ENCODE measurements at regions not wholly inside any gene's neighbourhood (a gene's known extent, or its start where the extent isn't known, plus 50 kb on each side); places are given as distances from the start of the nearest gene placed in this dataset.

DNA sequence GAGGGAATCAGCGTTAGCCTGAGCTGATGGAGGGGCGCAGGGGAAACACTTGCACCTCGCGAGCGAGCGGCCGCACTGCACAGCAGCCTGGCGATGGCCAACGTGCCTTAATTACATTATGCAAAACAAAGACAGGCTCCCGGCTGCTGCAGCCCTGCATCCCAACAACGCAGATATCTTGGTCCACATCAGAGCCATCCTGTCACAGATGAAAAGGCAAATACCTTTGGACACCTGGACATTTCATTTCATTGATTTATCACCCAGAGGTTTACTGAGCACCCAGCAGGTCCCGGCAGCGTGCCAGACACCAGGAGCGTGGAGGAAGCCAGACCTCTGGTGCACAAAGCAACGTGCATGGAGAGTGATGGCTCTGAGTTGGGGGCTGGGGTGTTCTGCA, 843.0 kb downstream of the TBC1D22A start:
- Histone ChIP-seq H4K20me1 (ENCODE audit: insufficient read depth, low read length) (no peaks in the 10 kb centered on the region), H2BK20ac (ENCODE audit: low read depth, low read length) (no peak overlapping the region), H3K14ac (replicated peaks; ENCODE audit: low read depth, low read length) (no peak overlapping the region), H3K9me1 (ENCODE audit: insufficient read depth, low read length) (no peaks in the 10 kb centered on the region), H2AK9ac (replicated peaks; ENCODE audit: low read depth, low read length, poor library complexity) (no peak overlapping the region), H3K4me2 (ENCODE audit: low read depth, low read length) (no peak overlapping the region), H2AFZ (replicated peaks; ENCODE audit: low read length, poor library complexity) (peak overlapping the region; percentile 32), H2AK5ac (ENCODE audit: low read depth, low read length) (no peak overlapping the region), H2BK5ac (ENCODE audit: low read depth, low read length, poor library complexity, severe bottlenecking) (no peak overlapping the region), H2BK15ac (ENCODE audit: low read depth, low read length) (no peak overlapping the region), H3K9ac (ENCODE audit: low read depth, low read length) (no peak overlapping the region), H3K27ac (ENCODE audit: insufficient read depth, low read length) (no peak overlapping the region), H3K9me3 (ENCODE audit: control insufficient read depth, insufficient read depth, low read length) (peaks cover 46% of the 10 kb centered on the region), H3K56ac (ENCODE audit: extremely low read depth, insufficient read depth, low read length) (no peak overlapping the region), H3K36me3 (ENCODE audit: control insufficient read depth, insufficient read depth, low read length) (no peaks in the 10 kb centered on the region), H4K8ac (ENCODE audit: low read depth in 2 of 2, low read length in 2 of 2) (no peak overlapping the region), H4K91ac (ENCODE audit: insufficient read depth, low read depth, low read length) (no peak overlapping the region), H3K4me3 (ENCODE audit: insufficient read depth, low read depth, low read length) (no peak overlapping the region), H3K27me3 (ENCODE audit: control insufficient read depth, insufficient read depth, low read length) (no peaks in the 10 kb centered on the region), H4K5ac (ENCODE audit: low read depth, low read length) (no peak overlapping the region), H3K18ac (ENCODE audit: low read depth, low read length) (no peak overlapping the region), H2BK120ac (ENCODE audit: low read depth, low read length) (no peak overlapping the region), H3K4me1 (ENCODE audit: control insufficient read depth, insufficient read depth, low read length) (no peaks in the 10 kb centered on the region), H3K23ac (ENCODE audit: low read depth, low read length) (no peak overlapping the region), H3K4ac (ENCODE audit: low read depth, low read length) (no peak overlapping the region), H3K79me1 (ENCODE audit: low read depth in 1 of 2, low read length in 2 of 2) (no peaks in the 10 kb centered on the region)
- DNase-seq: no peak
- in situ Hi-C loops (cut with MboI; ENCODE audit: low sequenced_read_pairs): no loop called here
- CTCF ChIA-PET: no interaction called here
- ATAC-seq (ENCODE audit: low read depth): no peak
- TF ChIP-seq CEBPB (IDR thresholded peaks at IDR 0.05; ENCODE audit: low read depth, low read length): no peak
- TF ChIP-seq RAD21 (IDR thresholded peaks at IDR 0.05; ENCODE audit: low read length): no peak
- TF ChIP-seq MAFK (IDR thresholded peaks at IDR 0.05; ENCODE audit: low read depth, low read length): no peak
- TF ChIP-seq MAZ (IDR thresholded peaks at IDR 0.05; ENCODE audit: borderline replicate concordance, low read depth, low read length): no peak
- no peak for TF ChIP-seq NFE2L2 (IDR thresholded peaks at IDR 0.05; ENCODE audit: low read depth, low read length)
- TF ChIP-seq SMC3 (IDR thresholded peaks at IDR 0.05; ENCODE audit: low read depth, low read length): no peak
- no peak for TF ChIP-seq CHD1 (IDR thresholded peaks at IDR 0.05; ENCODE audit: low read depth, low read length)
- TF ChIP-seq BHLHE40 (IDR thresholded peaks at IDR 0.05; ENCODE audit: low read depth, low read length): no peak
- TF ChIP-seq, protein P1, sequence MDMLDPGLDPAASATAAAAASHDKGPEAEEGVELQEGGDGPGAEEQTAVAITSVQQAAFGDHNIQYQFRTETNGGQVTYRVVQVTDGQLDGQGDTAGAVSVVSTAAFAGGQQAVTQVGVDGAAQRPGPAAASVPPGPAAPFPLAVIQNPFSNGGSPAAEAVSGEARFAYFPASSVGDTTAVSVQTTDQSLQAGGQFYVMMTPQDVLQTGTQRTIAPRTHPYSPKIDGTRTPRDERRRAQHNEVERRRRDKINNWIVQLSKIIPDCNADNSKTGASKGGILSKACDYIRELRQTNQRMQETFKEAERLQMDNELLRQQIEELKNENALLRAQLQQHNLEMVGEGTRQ (IDR thresholded peaks at IDR 0.05; ENCODE audit: low read depth, low read length): no peak
- no peak for TF ChIP-seq RCOR1 (IDR thresholded peaks at IDR 0.05; ENCODE audit: insufficient replicate concordance, low read length)
- no peak for TF ChIP-seq FOS (IDR thresholded peaks at IDR 0.05; ENCODE audit: low read depth, low read length)
- TF ChIP-seq, protein P2, sequence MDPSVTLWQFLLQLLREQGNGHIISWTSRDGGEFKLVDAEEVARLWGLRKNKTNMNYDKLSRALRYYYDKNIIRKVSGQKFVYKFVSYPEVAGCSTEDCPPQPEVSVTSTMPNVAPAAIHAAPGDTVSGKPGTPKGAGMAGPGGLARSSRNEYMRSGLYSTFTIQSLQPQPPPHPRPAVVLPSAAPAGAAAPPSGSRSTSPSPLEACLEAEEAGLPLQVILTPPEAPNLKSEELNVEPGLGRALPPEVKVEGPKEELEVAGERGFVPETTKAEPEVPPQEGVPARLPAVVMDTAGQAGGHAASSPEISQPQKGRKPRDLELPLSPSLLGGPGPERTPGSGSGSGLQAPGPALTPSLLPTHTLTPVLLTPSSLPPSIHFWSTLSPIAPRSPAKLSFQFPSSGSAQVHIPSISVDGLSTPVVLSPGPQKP (IDR thresholded peaks at IDR 0.05; ENCODE audit: borderline replicate concordance, low read depth, low read length): no peak
- TF ChIP-seq RFX5 (IDR thresholded peaks at IDR 0.05; ENCODE audit: low read depth, low read length): no peak
- TF ChIP-seq, protein P3, sequence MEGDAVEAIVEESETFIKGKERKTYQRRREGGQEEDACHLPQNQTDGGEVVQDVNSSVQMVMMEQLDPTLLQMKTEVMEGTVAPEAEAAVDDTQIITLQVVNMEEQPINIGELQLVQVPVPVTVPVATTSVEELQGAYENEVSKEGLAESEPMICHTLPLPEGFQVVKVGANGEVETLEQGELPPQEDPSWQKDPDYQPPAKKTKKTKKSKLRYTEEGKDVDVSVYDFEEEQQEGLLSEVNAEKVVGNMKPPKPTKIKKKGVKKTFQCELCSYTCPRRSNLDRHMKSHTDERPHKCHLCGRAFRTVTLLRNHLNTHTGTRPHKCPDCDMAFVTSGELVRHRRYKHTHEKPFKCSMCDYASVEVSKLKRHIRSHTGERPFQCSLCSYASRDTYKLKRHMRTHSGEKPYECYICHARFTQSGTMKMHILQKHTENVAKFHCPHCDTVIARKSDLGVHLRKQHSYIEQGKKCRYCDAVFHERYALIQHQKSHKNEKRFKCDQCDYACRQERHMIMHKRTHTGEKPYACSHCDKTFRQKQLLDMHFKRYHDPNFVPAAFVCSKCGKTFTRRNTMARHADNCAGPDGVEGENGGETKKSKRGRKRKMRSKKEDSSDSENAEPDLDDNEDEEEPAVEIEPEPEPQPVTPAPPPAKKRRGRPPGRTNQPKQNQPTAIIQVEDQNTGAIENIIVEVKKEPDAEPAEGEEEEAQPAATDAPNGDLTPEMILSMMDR (conservative IDR thresholded peaks at IDR 0.05; ENCODE audit: low read depth, low read length): no peak
- TF ChIP-seq POLR2A (IDR thresholded peaks at IDR 0.05; ENCODE audit: low read depth, low read length): no peak
- no peak for TF ChIP-seq MXI1 (IDR thresholded peaks at IDR 0.05; ENCODE audit: borderline replicate concordance, low read depth, low read length)
- intact Hi-C loops (cut with micrococcal nuclease): no loop called here
- POLR2A ChIA-PET (ENCODE audit: unreplicated experiment): no interaction called here
- dilution Hi-C loops (cut with HindIII; ENCODE audit: low sequenced_read_pairs, unreplicated experiment): no loop called here
- no TSS peak for BruUV-seq (replicated peaks)
- WGBS, 2 experiments (ENCODE audit: extremely low coverage in 2 of 2, insufficient read length in 1 of 2): 60% methylated on average over 1 of the region's 15 CpGs; no CpG with 5 or more reads in 1 of the 2 experiments

Measured in IMR-90 (cell line).